Neutrophil (primary cell): ENCODE measurements at regions not wholly inside any gene's neighbourhood (a gene's known extent, or its start where the extent isn't known, plus 50 kb on each side); places are given as distances from the start of the nearest gene placed in this dataset.

Experiments
- H3K27ac ChIP-seq: fragments of 200-600 bp; sonication (generic); 2 replicates; pipeline ENCODE4 v1.5.1; 2016; ENCODE audit warnings: mild to moderate bottlenecking, moderate library complexity
- H3K27me3 ChIP-seq: fragments of 200-600 bp; sonication (generic); 2 replicates; pipeline ENCODE4 v1.6.0; 2016; ENCODE audit warnings: mild to moderate bottlenecking
- H3K36me3 ChIP-seq: fragments of 200-600 bp; sonication (generic); 2 replicates; pipeline ENCODE4 v1.5.1; 2017
- H3K4me1 ChIP-seq, 2 experiments: fragments of 200-600 bp in 1 of 2; sonication (generic) in 1 of 2; 1 replicate in 1 of 2; 2 replicates in 1 of 2; pipeline versions ENCODE4 v1.5.1 to v1.6.1; 2013 to 2016; ENCODE audit warnings: low read depth in 1 of 2, low read length in 1 of 2, mild to moderate bottlenecking in 1 of 2, moderate library complexity in 1 of 2; ENCODE audit not compliant: control insufficient read depth in 1 of 2, insufficient read depth in 1 of 2
- H3K4me3 ChIP-seq, 2 experiments: fragments of 200-600 bp in 1 of 2; sonication (generic) in 1 of 2; 1 replicate in 1 of 2; 2 replicates in 1 of 2; pipeline ENCODE4 v1.5.1; 2013 to 2016; ENCODE audit warnings: low read depth in 1 of 2, low read length in 1 of 2, mild to moderate bottlenecking in 1 of 2, moderate library complexity in 1 of 2
- H3K9me3 ChIP-seq: fragments of 200-600 bp; sonication (generic); 2 replicates; pipeline ENCODE4 v1.5.1; 2016
- CTCF ChIP-seq: fragments of 200-600 bp; sonication (generic); IDR thresholded peaks from 2 replicates; pipeline ENCODE4 v1.5.1; 2016; ENCODE audit warnings: antibody characterized with exemption

- Histone ChIP-seq H3K9me3 (no peaks in the 10 kb centered on the region), H3K4me1 (no peaks in the 10 kb centered on the region), H3K36me3 (no peaks in the 10 kb centered on the region), H3K27ac (no peak overlapping the region), H3K27me3 (peaks cover 65% of the 10 kb centered on the region), H3K4me3 (no peak overlapping the region)
- TF ChIP-seq CTCF = no peak
Observed at GRCh38 chr6:28658475-28659249, 133.0 kb downstream of the GPX5 start.

DNA sequence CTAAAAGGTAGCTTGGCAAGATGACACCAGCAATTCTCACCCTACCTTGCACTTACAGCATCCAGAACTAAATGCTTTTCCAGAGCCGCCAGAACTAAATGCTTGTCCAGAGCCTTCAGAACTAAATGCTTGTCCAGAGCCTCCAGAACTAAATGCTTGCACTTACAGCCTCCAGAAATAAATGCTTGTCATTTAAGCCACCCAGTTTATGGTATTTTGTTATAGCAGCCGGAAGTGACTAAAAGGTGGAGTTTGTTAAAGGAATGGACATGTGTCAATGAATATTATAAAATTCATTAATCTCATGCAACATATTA lies 133.5 kb downstream of the GPX5 start:
- Histone ChIP-seq H3K27ac (no peak overlapping the region), H3K4me1 (no peaks in the 10 kb centered on the region), H3K9me3 (no peaks in the 10 kb centered on the region), H3K36me3 (no peaks in the 10 kb centered on the region), H3K27me3 (peaks cover 65% of the 10 kb centered on the region), H3K4me3 (no peak overlapping the region)
- no peak for TF ChIP-seq CTCF

- Histone ChIP-seq H3K27me3 (peaks cover 53% of the 10 kb centered on the region), H3K9me3 (no peaks in the 10 kb centered on the region), H3K27ac (no peak overlapping the region), H3K4me3 (no peak overlapping the region), H3K4me1 (no peaks in the 10 kb centered on the region), H3K36me3 (no peaks in the 10 kb centered on the region)
- TF ChIP-seq CTCF = no peak
Observed at GRCh38 chr6:28661097-28661713, 135.5 kb downstream of the GPX5 start.

GRCh38 chr6:28664870-28665396 lies 139.3 kb downstream of the GPX5 start:
- H3K4me3 ChIP-seq = no peak overlapping the region
- no peaks in the 10 kb centered on the region for H3K9me3 ChIP-seq
- TF ChIP-seq CTCF = no peak
- no peak overlapping the region for H3K27ac ChIP-seq
- H3K4me1 ChIP-seq = no peaks in the 10 kb centered on the region
- peaks cover 16% of the 10 kb centered on the region for H3K27me3 ChIP-seq
- H3K36me3 ChIP-seq = no peaks in the 10 kb centered on the region

DNA sequence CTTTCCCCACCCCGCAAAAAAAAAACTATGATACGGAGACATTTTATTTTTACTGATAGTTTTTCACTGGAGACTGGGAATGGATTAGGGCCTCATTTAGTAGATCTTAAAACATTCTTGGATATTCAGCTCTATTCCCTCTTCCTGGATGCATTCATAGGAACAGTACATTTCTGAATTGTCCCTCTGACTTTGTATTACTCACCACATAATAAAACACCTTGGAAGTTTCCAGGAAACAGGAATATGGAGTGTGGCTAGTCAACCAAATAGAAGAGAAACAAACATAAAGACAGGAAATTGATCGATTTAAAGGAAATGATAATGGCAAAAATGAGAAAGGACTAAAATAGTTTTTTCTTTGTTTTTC lies 147.7 kb downstream of the GPX5 start:
- Histone ChIP-seq H3K4me1 (no peaks in the 10 kb centered on the region), H3K36me3 (no peaks in the 10 kb centered on the region), H3K27ac (no peak overlapping the region), H3K9me3 (no peaks in the 10 kb centered on the region), H3K27me3 (peaks cover 56% of the 10 kb centered on the region), H3K4me3 (no peak overlapping the region)
- no peak for TF ChIP-seq CTCF
